Heart right ventricle (tissue), 16 donors: ENCODE measurements at regions not wholly inside any gene's neighbourhood (a gene's known extent, or its start where the extent isn't known, plus 50 kb on each side); places are given as distances from the start of the nearest gene placed in this dataset.

Experiments used
- ATAC-seq, 8 donors: fragments of 200-7000 bp; cut with Tn5 transposase; one replicate each; pipeline ENCODE4 v1.9.1; 2020; ENCODE audit warnings: mild to moderate bottlenecking in 8 of 8, moderate library complexity in 8 of 8, moderate number of reproducible peaks in 1 of 8
- DNase-seq, 2 donors: peaks; one replicate each; pipeline ENCODE4 v3.0.0-alpha.2; 2020
- H3K27ac ChIP-seq, 10 donors: fragments of 200-600 bp; sonication (generic) in 2 of 10; one replicate each; pipeline versions ENCODE4 v1.5.0 to v1.8.0; 2020 to 2022; ENCODE audit warnings: mild to moderate bottlenecking in 3 of 10
- H3K27me3 ChIP-seq, 7 donors: fragments of 200-600 bp; one replicate each; pipeline ENCODE4 v1.8.0; 2021 to 2022; ENCODE audit warnings: mild to moderate bottlenecking in 2 of 7
- H3K36me3 ChIP-seq, 9 donors: fragments of 200-600 bp; sonication (generic) in 1 of 9; one replicate each; pipeline versions ENCODE4 v1.5.0 to v1.8.0; 2020 to 2022; ENCODE audit warnings: mild to moderate bottlenecking in 2 of 9
- H3K4me1 ChIP-seq, 9 donors: fragments of 200-600 bp; sonication (generic) in 1 of 9; one replicate each; pipeline versions ENCODE4 v1.5.0 to v1.8.0; 2020 to 2022; ENCODE audit warnings: mild to moderate bottlenecking in 4 of 9
- H3K4me3 ChIP-seq, 10 donors: fragments of 200-600 bp; sonication (generic) in 2 of 10; one replicate each; pipeline versions ENCODE4 v1.5.0 to v1.8.0; 2020 to 2022; ENCODE audit warnings: mild to moderate bottlenecking in 7 of 10, moderate library complexity in 2 of 10
- H3K9me3 ChIP-seq, 11 donors: fragments of 200-600 bp in 10 of 11; sonication (generic) in 2 of 11; one replicate each; pipeline versions ENCODE4 v1.5.0 to v1.8.0; 2013 to 2022; ENCODE audit warnings: mild to moderate bottlenecking in 2 of 11, control low read depth in 1 of 11, moderate library complexity in 1 of 11
- CTCF ChIP-seq, 9 donors: fragments of 200-600 bp; sonication (generic) in 2 of 9; IDR thresholded peaks; one replicate each; pipeline versions ENCODE4 v1.5.0 to v1.8.0; 2021 to 2022; ENCODE audit warnings: antibody characterized with exemption in 9 of 9, mild to moderate bottlenecking in 5 of 9, moderate library complexity in 1 of 9
- WGBS, 2 donors: extraction: QIAGEN DNeasy Blood & Tissue Kit; methylation state at CpG; one replicate each; pipeline ENCODE4 v1.1.7; 2013; ENCODE audit warnings: inconsistent platforms in 1 of 2; 5-methylcytosine and 5-hydroxymethylcytosine counted together
- intact Hi-C, 10 donors: fragments of 100-400 bp; cut with DNase I; formaldehyde crosslinking; loops; one replicate each; pipeline versions ENCODE4 v1.11.1 to v1.14.2; 2022
- donor health status: Arrhythmogenic right ventricular cardiomyopathy.
- donor health status: ischemic (EF 13 %, LVEDD 7.1; RV severe dilation, severe dysfunction).
- donor health status: healthy with polysubstance abuse.
- donor health status: DM: no; HTN: yes; CAD: no.
- donor health status: DM: no; HTN: no; CAD: no.
- donor health status: ischemic (EF 25% LVEDD 6.9; RV normal size, moderate dysfunction).
- donor health status: ischemic (EF 25% LVEDD 5.7; RV mildly dilated, moderate dysfunction).
- donor health status: healthy.
- donor health status: DM: yes; HTN: yes; CAD: no.
- donor health status: Ischemic cardiomyopathy.
- donor health status: ischemic (EF 35%, LVEDD 5.7; RV mildly dilated, moderate dysfunction).
- donor health status: nonischemic (EF 11% LVEDD 7.7; RV severe dilation, severe dysfunction).
- donor health status: DM: yes; HTN: yes; CAD: no.
- donor health status: PGD.
- donor health status: ischemic (EF 29% LVEDD 5.4; RV normal size, mild dysfunction).
- donor health status: nonischemic (EF 23%, LVEDD 6.1; RV moderate dilation, normal function).

GRCh38 chr3:72336821-72337479, 511.3 kb downstream of the SHQ1 start:
- Histone ChIP-seq H3K27ac (peak overlapping the region in 2 of 10 donors; percentile 35 to 49), H3K9me3 (no peaks in the 10 kb centered on the region), H3K4me3 (peak overlapping the region in 2 of 10 donors; percentile 18 to 35), H3K27me3 (no peaks in the 10 kb centered on the region), H3K4me1 (peaks cover 0 to 33% (median 15%) of the 10 kb centered on the region in 9 donors), H3K36me3 (no peaks in the 10 kb centered on the region)
- WGBS, 2 donors: 17 to 32% methylated on average over 24 of the region's 24 CpGs
- ATAC-seq: peak; percentile 84 to 98 (median 89)
- peak; percentile 87 to 89 for DNase-seq
- intact Hi-C loops: loop anchor here in 1 of 10 donors (10.0 kb wide), 1 partner anchor 108 kb away; the partner anchor contains the start of gene RYBP
- TF ChIP-seq CTCF (IDR thresholded peaks at IDR 0.05): no peak

GRCh38 chr3:72336114-72336651, 512.1 kb downstream of the SHQ1 start:
- 86 to 89% methylated on average over 7 of the region's 7 CpGs for WGBS, 2 donors
- Histone ChIP-seq H3K36me3 (no peaks in the 10 kb centered on the region), H3K9me3 (no peaks in the 10 kb centered on the region), H3K4me1 (peaks cover 0 to 33% (median 20%) of the 10 kb centered on the region in 9 donors), H3K27me3 (no peaks in the 10 kb centered on the region), H3K27ac (peak overlapping the region in 1 of 10 donors; percentile 35), H3K4me3 (no peak overlapping the region)
- ATAC-seq: no peak
- intact Hi-C loops: loop anchor here in 1 of 10 donors (10.0 kb wide), 1 partner anchor 109 kb away; the partner anchor contains the start of gene RYBP
- DNase-seq: no peak
- no peak for TF ChIP-seq CTCF (IDR thresholded peaks at IDR 0.05)

GRCh38 chr3:72335458-72336095, 512.7 kb downstream of the SHQ1 start:
- TF ChIP-seq CTCF (IDR thresholded peaks at IDR 0.05): no peak
- Histone ChIP-seq H3K9me3 (no peaks in the 10 kb centered on the region), H3K27ac (no peak overlapping the region), H3K27me3 (no peaks in the 10 kb centered on the region), H3K4me1 (peaks cover 0 to 35% (median 19%) of the 10 kb centered on the region in 9 donors), H3K4me3 (no peak overlapping the region), H3K36me3 (no peaks in the 10 kb centered on the region)
- 62 to 73% methylated on average over 10 of the region's 10 CpGs for WGBS, 2 donors
- ATAC-seq: no peak
- DNase-seq: no peak
- intact Hi-C loops: loop anchor here in 1 of 10 donors (10.0 kb wide), 1 partner anchor 109 kb away; the partner anchor contains the start of gene RYBP

- Histone ChIP-seq H3K36me3 (no peaks in the 10 kb centered on the region), H3K4me3 (no peak overlapping the region), H3K27ac (no peak overlapping the region), H3K9me3 (no peaks in the 10 kb centered on the region), H3K4me1 (peaks cover 0 to 39% (median 20%) of the 10 kb centered on the region in 9 donors), H3K27me3 (no peaks in the 10 kb centered on the region)
- no peak for ATAC-seq
- no peak for DNase-seq
- 89 to 91% methylated on average over 14 of the region's 14 CpGs for WGBS, 2 donors
- intact Hi-C loops: loop anchor here in 1 of 10 donors (10.0 kb wide), 1 partner anchor 110 kb away; the partner anchor contains the start of gene RYBP
- TF ChIP-seq CTCF (IDR thresholded peaks at IDR 0.05): no peak
These were observed 513.4 kb downstream of the SHQ1 start for GRCh38 chr3:72334681-72335457.
